Mucosa of descending colon (tissue), 3 donors: ENCODE measurements at regions not wholly inside any gene's neighbourhood (a gene's known extent, or its start where the extent isn't known, plus 50 kb on each side); places are given as distances from the start of the nearest gene placed in this dataset.

ENCODE experiments used
- ATAC-seq: fragments of 200-7000 bp; cut with Tn5 transposase; one replicate; pipeline ENCODE4 v1.9.1; 2020; ENCODE audit warnings: mild to moderate bottlenecking, moderate library complexity
- DNase-seq, 3 donors: peaks; one replicate each; pipeline ENCODE4 v3.0.0-alpha.2; 2020
- H3K36me3 ChIP-seq: fragments of 200-600 bp; one replicate; pipeline ENCODE4 v1.8.0; 2021; ENCODE audit warnings: low read depth, mild to moderate bottlenecking
- H3K4me1 ChIP-seq: fragments of 200-600 bp; one replicate; pipeline ENCODE4 v1.8.0; 2021; ENCODE audit warnings: low read depth, mild to moderate bottlenecking
- H3K4me3 ChIP-seq: fragments of 200-600 bp; one replicate; pipeline ENCODE4 v1.8.0; 2021; ENCODE audit warnings: mild to moderate bottlenecking
- H3K9me3 ChIP-seq: fragments of 200-600 bp; one replicate; pipeline ENCODE4 v1.8.0; 2021; ENCODE audit warnings: mild to moderate bottlenecking
- CTCF ChIP-seq: fragments of 200-600 bp; IDR thresholded peaks from one replicate; pipeline ENCODE4 v1.8.0; 2022; ENCODE audit warnings: antibody characterized with exemption, mild to moderate bottlenecking
- intact Hi-C, 2 donors: fragments of 100-400 bp; cut with DNase I in 1 of 2; cut with micrococcal nuclease in 1 of 2; formaldehyde crosslinking; loops; one replicate each; pipeline versions ENCODE4 v1.11.0 to v1.11.1; 2022; cut with DNase I, micrococcal nuclease
- donor health status: DM: no; HTN: no; CAD: no; lungs with moderate emphysema.
- donor health status: DM: no; HTN: no; CAD: no.
- donor health status: DM: no; HTN: yes; CAD: no.

- ATAC-seq (no peak), DNase-seq (no peak)
- Histone ChIP-seq H3K4me1 (no peaks in the 10 kb centered on the region), H3K4me3 (no peak overlapping the region), H3K36me3 (no peaks in the 10 kb centered on the region), H3K9me3 (no peaks in the 10 kb centered on the region)
- intact Hi-C loops = no loop called here
- no peak for TF ChIP-seq CTCF
Observed at GRCh38 chr2:164138750-164139149, 402.9 kb upstream of the FIGN start.

DNA sequence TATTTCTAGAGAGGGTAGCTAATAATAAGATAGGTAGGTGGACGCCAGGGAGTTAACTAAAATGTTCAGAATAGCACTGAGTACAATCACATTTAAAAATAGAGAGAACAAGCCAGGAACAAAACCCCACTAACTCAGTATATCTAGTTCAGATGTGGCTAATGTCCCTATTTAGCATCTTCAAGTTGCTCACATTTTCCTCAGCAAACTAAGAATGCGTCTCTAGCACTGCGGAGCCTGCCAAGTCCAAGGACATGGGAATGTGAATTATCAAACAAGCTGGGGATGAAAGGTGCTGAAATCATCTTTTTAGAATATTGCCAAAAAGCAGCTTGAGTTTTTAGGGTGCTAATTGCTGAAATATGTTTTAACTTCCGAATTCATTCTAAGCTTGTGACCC lies 398.5 kb upstream of the FIGN start:
- intact Hi-C loops = no loop called here
- no peak for TF ChIP-seq CTCF
- Histone ChIP-seq H3K9me3 (no peaks in the 10 kb centered on the region), H3K4me3 (no peak overlapping the region), H3K36me3 (no peaks in the 10 kb centered on the region), H3K4me1 (no peaks in the 10 kb centered on the region)
- DNase-seq (no peak), ATAC-seq (no peak)

DNA sequence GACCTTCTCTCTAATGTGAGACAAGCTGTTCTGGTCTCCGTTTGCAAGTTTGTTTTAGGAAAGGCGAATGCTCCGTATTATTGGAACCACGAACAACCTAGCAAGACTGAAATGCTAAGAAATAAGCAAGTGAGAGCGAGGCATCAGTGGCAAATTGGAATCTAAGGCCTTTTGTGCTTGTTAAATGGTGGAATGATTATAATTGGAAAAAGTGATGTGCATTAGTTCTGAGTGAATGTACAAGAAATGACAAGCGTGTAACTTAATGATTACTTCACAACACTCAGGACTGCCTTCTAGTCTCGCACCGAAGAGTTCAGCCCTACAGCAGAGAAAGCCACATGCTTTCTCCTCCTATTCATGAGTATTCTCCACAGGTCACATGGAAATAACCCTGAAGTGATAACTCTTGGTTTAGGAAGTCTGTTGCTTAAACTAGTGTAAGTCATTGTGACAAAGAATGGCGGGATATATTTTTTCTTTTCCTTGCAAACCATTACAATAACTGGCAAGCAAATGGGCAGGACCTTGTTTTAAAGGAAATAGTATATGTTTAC lies 392.2 kb upstream of the FIGN start:
- Histone ChIP-seq H3K4me1 (no peaks in the 10 kb centered on the region), H3K36me3 (no peaks in the 10 kb centered on the region), H3K9me3 (no peaks in the 10 kb centered on the region), H3K4me3 (no peak overlapping the region)
- ATAC-seq (no peak), DNase-seq (no peak)
- no peak for TF ChIP-seq CTCF
- intact Hi-C loops = no loop called here

DNA sequence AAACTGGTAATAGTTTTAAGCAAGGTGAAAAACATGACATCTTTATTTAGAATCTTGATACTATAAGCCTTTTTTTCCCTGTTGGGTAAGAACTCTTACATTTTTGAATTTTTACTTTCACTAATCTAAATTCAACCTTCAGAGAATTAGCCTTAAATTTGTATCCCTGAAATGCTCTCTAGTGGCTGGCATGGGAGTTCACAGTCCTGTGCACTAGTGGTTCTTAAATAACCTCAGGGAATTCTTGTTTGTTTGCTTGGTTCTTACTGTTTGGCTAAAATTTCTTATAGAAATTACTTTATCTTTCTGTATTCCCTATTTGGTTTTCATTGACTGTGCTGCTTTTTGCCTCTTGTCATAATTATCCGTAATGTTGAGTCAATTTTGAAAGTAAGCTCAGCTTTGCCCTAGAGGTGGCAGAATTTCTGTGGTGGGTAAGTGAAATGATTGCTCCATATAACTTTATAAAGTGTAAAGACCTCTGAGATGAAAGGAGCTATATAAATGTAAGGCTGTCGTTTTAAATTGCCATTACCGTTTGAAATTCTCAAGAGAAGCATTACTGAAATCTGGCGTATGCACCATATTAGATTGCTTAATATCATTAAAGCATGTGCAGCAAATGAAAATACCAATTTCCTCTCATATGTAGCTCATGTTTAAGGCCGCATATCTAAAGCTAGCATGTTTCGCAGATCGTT lies 391.3 kb upstream of the FIGN start:
- DNase-seq = no peak
- H3K9me3 ChIP-seq = no peaks in the 10 kb centered on the region
- TF ChIP-seq CTCF = no peak
- no peak for ATAC-seq
- intact Hi-C loops = no loop called here
- no peak overlapping the region for H3K4me3 ChIP-seq
- no peaks in the 10 kb centered on the region for H3K4me1 ChIP-seq
- no peaks in the 10 kb centered on the region for H3K36me3 ChIP-seq

GRCh38 chr2:164115806-164116205 lies 380.0 kb upstream of the FIGN start:
- Histone ChIP-seq H3K4me3 (no peak overlapping the region), H3K36me3 (no peaks in the 10 kb centered on the region), H3K9me3 (no peaks in the 10 kb centered on the region), H3K4me1 (no peaks in the 10 kb centered on the region)
- DNase-seq (no peak), ATAC-seq (no peak)
- intact Hi-C loops = no loop called here
- TF ChIP-seq CTCF = no peak

DNA sequence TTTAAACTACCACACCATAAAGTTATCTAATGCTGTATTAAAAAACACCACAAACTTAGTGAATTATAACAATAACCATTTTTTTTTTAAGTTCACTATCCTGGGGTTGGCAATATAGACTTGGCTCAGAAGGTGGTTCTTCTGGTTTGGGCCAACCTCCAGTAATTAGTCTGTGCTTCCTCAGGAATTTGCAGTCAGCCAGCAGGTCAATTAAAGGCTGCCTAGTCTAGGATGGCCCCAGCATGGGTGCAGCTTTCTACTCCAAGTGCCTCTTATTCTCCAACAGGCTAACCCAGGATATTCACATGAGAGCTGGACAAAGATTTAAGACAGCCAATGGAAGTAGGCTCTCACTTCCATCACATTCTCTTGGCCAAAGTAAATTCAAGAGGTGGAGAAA lies 379.1 kb upstream of the FIGN start:
- H3K4me3 ChIP-seq = no peak overlapping the region
- intact Hi-C loops = no loop called here
- H3K9me3 ChIP-seq = no peaks in the 10 kb centered on the region
- no peaks in the 10 kb centered on the region for H3K4me1 ChIP-seq
- no peak for DNase-seq
- ATAC-seq = no peak
- no peak for TF ChIP-seq CTCF
- no peaks in the 10 kb centered on the region for H3K36me3 ChIP-seq
